ENCODE measurements at regions not wholly inside any gene's neighbourhood (a gene's known extent, or its start where the extent isn't known, plus 50 kb on each side); places are given as distances from the start of the nearest gene placed in this dataset.
A peak's percentile ranks its signal among the peaks of the same experiment; 100 is the strongest.
"Not testable (repeated sequence)": the region's sequence is repeated elsewhere in the genome, so short reads cannot be mapped to it uniquely, and the experiment has no call there.

GRCh38 chr3:110506890-110507289 is 564.7 kb upstream of the NECTIN3 start:
- DNase-seq (ENCODE audit: low read depth) = no peak
- no peak for TF ChIP-seq CTCF (IDR thresholded peaks at IDR 0.05; ENCODE audit: insufficient read depth, low read depth, low read length)
- no peak overlapping the region for H3K4me3 ChIP-seq (ENCODE audit: low read depth, low read length)

DNA sequence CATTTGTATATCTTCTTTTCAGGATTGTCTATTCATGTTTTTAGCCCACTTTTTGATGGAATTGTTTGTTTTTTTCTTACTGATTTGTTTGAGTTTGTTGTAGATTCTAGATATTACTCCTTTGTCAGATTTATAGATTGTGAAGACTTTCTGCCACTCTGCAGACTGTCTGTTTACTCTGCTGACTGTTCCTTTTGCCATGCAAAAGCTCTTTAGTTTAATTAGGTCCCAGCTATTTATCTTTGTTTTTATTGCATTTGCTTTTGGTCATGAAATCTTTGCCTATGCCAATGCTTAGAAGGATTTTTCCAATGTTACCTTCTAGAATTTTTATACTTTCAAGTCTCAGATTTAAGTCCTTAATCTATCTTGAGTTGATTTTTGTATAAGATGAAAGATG is 564.0 kb upstream of the NECTIN3 start:
- DNase-seq (ENCODE audit: low read depth); H3K4me3 ChIP-seq (ENCODE audit: low read depth, low read length): not testable (repeated sequence)

DNA sequence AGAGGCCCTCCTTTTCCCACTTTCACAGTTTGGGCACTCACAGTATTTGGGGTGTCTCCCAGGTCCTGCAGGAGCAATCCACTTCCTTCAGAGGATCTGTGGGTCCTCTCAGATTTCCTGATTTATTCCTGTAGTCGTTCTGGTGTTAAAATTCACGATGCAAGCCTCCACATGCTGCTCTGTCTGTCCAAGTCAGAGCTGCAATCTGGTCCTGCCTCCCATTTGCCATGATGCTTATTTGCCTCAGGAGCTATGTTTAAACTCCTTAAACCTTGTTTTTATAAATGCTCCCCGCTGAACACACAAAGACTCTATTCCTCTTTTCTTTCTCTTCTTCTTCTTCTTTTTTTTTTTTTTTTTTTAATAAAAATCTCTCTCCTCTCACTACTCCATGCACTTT is 558.7 kb upstream of the NECTIN3 start:
- no peak for DNase-seq (ENCODE audit: low read depth)
- no peak overlapping the region for H3K4me3 ChIP-seq (ENCODE audit: low read depth, low read length)
- TF ChIP-seq CTCF (IDR thresholded peaks at IDR 0.05; ENCODE audit: insufficient read depth, low read depth, low read length) = no peak

DNA sequence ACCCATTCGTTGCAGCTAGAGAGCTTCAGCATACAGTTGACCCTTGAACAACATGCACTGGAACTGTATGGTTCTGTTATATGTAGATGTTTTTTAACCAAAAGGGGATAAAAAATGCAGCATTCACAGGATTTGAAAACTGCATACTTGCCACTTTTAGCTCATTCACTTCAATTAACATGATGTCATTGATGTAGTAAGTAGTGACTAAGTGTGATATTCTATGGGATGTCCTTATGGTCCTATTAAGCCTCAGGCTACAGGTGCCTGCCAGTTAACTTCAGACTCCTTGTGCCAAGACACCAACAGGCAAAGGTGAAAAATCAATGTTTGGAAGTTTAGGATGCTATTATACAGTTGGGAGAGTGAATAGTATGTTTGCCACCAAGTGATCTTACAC is 553.6 kb upstream of the NECTIN3 start:
- no peak for TF ChIP-seq CTCF (IDR thresholded peaks at IDR 0.05; ENCODE audit: insufficient read depth, low read depth, low read length)
- no peak for DNase-seq (ENCODE audit: low read depth)
- no peak overlapping the region for H3K4me3 ChIP-seq (ENCODE audit: low read depth, low read length)

DNA sequence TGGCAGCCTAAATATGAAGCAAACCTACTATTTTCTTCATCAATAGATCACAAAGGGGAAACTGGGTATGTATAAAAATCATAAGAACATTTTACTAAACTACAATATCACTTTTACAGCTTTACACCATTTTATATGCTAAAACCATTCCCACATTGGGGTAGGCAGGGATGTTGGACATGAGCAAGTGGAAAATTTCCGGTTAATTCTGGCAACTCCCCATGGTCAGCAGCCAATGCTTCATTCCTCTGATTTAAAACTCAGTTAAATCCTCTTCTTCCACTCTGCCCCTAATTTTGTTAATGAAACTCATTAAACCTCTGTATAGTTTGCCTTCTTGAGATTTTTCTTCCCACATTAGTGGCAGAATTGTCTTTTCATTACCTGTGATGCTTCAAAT is 552.5 kb upstream of the NECTIN3 start:
- no peak for TF ChIP-seq CTCF (IDR thresholded peaks at IDR 0.05; ENCODE audit: insufficient read depth, low read depth, low read length)
- DNase-seq (ENCODE audit: low read depth) = no peak
- H3K4me3 ChIP-seq (ENCODE audit: low read depth, low read length) = no peak overlapping the region

DNA sequence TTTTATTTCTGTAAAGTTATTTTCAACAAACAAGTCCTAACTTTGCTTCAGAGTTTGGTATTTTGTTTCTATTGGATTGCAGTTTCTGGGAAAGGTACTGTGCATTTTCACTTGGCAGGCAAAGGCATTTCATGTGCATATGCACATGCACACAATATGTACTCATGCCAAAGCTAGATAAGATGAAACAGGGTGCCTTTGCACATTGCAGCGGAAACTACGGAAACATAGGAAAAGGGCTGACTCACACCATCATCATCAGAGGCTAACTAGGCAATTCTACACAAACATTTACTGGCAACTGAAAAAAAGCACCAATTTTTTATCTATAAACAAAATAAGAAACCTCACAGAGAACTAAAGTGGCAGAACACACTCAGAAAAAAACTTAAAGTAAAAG is 550.6 kb upstream of the NECTIN3 start:
- no peak for TF ChIP-seq CTCF (IDR thresholded peaks at IDR 0.05; ENCODE audit: insufficient read depth, low read depth, low read length)
- H3K4me3 ChIP-seq (ENCODE audit: low read depth, low read length) = no peak overlapping the region
- peak; percentile 87 for DNase-seq (ENCODE audit: low read depth)

DNA sequence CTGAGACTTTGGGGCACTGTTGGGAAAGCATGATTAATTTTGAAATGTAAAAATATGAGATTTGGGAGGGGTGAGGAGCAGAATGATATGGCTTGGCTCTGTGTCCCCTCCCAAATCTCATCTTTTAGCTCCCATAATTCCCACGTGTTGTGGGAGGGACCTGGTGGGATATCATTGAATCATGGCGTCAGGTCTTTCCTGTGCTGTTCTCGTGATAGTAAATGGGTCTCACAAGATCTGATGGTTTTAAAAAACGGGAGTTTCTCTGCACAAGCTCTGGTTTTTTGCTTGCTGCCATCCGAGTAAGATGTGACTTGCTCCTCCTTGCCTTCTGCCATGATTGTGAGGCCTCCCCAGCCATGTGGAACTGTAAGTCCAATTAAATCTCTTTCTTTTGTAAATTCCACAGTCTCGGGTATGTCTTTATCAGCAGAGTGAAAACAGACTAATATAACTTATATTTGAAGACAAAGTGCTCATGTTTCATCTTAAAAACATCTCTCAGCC is 546.0 kb upstream of the NECTIN3 start:
- not testable (repeated sequence) for H3K4me3 ChIP-seq (ENCODE audit: low read depth, low read length); DNase-seq (ENCODE audit: low read depth)

DNA sequence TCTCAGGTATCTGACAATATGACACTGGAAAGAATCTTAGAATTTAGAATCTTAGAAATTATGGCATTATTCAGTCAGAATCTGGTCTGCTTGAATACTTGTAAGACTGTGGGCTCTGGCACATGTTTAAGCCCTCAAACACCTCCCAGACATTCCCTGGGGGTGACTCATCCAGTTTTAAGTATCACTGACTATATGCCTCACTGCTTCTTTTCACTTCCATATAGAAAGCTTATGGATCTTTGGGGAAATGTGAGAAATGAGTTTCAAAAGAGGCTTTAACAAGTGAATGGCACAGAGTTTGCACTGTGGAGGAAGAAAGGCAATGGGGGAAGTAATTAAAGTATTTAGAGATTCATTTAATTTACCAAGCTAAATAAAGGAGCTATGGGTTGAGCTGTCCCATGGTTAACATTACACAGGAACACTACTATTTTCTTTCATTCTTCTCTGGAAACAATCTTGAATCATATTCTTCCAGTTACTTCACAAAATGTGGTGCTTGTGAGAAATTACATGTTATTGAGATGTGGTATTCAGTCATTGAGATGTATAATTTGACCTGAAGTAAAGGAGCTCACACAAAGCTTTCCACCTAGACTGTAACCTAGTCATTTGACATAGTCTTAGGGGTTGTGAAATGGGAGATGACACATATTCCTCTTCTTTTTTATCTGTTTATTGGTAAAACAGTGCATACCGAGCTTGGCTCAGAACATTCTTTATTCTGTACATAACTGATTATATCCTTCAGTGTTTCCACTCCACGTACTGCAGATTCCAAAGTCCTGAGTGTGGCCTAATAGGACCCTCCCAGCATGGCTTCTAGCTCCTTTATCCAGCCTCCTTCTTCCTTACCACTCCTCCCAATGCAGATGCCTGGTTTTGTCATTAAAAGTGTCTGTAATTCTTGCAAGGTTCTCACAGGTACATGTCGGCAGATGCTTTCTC is 544.6 kb upstream of the NECTIN3 start:
- peak; percentile 94 for DNase-seq (ENCODE audit: low read depth)
- H3K4me3 ChIP-seq (ENCODE audit: low read depth, low read length) = no peak overlapping the region
- no peak for TF ChIP-seq CTCF (IDR thresholded peaks at IDR 0.05; ENCODE audit: insufficient read depth, low read depth, low read length)
